ENCODE measurements at regions not wholly inside any gene's neighbourhood (a gene's known extent, or its start where the extent isn't known, plus 50 kb on each side); places are given as distances from the start of the nearest gene placed in this dataset.

GRCh38 chr6:19479551-19479950 lies 357.6 kb upstream of the ID4 start:
- DNase-seq = no peak

- DNase-seq = no peak
Measured at GRCh38 chr6:19492636-19493405, 344.3 kb upstream of the ID4 start.

- DNase-seq = no peak
Measured at GRCh38 chr6:19501737-19502245, 335.4 kb upstream of the ID4 start.

GRCh38 chr6:19502301-19502700 lies 334.9 kb upstream of the ID4 start:
- DNase-seq = no peak

DNA sequence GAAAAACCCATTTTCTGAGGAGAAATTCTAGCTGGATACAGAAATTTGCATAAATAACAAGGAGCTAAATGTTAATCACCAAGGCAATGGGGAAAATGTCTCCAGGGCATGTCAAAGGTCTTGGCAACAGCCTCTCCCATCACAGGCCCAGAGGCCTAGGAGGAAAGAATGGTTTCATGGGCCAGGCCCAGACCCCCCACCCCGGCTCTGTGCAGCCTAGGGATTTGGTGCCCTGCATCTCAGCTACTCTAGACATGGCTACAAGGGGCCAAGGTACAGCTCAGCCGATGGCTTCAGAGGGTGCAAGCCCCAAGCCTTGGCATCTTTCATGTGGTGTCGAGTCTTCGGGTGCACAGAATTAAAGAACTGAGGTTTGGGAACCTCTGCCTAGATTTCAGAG lies 321.2 kb upstream of the ID4 start:
- no peak for DNase-seq

GRCh38 chr6:19519941-19520340 lies 317.2 kb upstream of the ID4 start:
- DNase-seq = no peak

DNA sequence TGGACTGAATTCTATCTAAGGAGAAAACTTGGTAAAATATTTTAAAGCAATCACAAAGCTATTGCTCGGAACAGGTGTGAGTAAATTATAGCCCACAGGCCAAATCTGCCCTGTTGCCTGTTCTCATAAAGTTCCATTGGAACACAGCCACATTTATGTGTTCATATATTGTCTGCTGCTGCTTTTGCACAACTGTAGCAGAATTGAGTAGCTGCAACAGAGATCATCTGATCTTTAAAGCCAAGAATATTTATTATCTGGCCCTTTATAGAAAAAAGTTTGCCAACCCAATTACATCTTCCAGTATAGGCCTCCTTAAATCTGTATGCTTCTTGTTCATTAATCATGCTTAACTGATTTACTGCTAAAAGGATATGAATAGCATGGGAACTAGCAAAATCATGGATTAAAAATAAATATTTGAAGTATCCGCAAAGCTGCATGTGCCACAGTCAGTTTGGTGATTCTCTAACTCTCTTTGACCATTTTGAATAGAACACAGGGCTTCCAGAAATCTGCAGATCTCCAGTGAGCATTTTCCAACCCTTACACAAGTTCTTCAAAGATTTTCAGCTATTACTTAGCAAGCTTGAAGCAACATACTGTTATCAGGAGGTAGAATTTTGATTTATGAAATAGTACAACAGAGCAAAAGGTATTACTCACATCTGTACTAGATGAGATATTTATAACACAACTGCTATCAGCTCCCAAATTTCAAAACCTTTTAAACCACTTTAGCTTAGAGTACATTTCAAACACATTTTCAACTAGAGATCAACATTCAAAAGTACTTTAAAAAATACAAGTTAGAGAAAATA lies 312.6 kb upstream of the ID4 start:
- DNase-seq = no peak

- no peak for DNase-seq
Measured at GRCh38 chr6:19525673-19526072, 311.5 kb upstream of the ID4 start.

DNA sequence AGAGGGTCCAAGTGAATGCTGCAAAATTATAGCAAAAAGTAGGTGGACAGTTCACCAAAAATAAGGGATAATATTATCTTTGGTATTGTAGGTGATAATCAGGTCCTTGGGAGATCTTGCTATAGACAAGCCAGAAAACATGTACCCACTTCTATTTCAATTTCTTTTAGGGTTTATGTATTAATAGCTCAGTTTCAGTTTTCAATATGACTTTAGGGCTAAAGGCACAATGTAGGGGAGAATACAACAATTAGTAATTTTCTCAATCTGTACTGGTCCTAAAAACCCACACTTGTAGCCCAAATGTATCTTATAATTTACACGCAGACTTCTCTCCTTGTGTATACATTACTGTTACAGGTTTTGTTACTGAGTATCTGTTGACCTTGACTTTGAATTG lies 307.0 kb upstream of the ID4 start:
- DNase-seq = no peak

DNA sequence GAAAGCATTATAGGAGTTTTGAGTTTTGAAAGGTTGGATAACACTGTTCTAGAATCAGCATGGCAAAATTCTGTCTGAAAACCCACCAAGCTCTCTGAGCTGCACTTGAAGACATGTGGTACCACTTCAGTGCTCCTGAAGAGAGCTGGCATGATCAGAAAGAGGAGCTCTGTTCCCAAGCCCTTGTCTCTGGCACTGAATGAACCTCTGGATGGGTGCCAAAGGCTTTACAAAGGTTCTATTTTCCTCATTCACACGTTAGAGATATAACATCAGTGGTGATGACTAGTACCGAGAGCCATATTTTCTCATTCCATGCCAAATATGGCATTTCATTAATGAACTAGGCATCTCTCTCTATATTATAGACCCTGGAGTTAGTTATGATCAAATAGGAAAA lies 301.8 kb upstream of the ID4 start:
- DNase-seq = no peak

DNA sequence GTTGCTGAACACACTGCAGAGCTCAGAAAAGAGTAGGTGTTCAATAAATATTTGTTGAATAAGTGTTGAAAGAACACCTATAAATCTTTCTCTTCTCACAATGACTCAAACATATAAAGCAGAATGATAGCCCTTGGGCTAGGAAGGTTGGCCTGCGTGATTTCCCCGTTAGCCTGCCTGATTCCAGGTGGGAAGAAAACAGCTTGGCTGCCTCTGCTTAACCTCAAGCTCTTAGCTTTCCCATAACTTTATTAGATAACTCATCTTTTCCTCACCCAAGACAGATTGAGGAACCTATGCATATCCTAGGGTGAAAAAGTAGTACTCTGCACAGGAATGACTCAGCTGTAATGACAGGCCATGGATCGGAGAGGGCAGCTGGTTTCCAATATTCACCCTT lies 300.3 kb upstream of the ID4 start:
- no peak for DNase-seq

DNA sequence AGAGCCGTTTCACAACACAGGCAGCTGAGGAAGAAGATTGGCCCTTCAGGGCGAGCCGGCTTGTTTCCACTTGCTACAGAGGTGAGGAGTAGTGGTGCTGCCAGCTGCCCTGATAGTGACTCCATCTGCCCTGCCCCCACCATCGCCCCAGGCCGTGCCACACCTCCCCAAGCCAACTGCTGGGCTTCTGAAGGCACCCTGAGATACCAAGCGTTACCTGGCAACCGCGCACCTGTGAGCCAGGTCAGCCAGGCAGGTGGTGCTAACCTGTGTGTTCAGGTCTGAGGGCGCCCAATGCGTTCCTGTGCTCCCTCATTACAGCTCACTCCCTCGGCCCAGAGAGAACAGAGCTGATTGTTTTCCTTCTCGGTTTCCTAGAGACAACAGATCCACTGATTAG lies 299.1 kb upstream of the ID4 start:
- DNase-seq = peak; percentile 16 to 38

DNA sequence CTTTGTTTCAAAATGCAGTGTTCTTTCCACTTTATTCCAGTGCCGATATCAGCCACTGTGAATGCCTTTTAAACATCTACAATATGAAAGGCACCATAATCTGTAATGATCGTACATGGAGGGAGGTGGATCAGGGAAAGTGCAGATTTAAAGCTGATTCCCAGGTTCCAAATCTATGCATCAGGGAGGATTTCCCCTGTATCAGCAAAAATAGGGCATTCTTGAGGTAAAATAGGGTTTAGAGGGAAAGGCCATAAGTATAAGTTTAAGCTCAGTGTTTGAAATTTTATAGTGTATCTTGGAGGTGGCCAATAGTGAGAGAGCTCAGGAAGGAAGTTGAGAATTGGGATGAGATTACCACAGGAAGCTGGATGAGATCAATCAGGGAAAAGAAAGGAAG lies 289.7 kb upstream of the ID4 start:
- DNase-seq = no peak

DNA sequence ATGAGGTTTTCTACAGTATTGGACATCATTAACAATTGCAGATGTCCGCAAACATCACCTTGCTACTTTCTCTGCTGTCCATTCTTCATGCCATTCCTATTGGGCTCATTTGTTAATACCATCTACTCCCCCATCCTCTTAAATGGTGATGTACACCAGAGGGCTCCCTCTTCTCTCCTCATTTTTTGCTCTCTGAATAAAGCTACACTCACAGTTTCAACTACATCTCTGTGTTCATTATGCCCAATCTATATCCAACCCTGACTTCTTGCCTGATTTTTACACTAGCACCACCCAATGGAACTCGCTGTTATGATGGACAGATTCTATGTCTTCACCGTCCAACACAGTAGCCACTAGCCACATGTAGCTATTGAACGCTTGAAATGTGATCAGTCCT lies 288.1 kb upstream of the ID4 start:
- no peak for DNase-seq

DNA sequence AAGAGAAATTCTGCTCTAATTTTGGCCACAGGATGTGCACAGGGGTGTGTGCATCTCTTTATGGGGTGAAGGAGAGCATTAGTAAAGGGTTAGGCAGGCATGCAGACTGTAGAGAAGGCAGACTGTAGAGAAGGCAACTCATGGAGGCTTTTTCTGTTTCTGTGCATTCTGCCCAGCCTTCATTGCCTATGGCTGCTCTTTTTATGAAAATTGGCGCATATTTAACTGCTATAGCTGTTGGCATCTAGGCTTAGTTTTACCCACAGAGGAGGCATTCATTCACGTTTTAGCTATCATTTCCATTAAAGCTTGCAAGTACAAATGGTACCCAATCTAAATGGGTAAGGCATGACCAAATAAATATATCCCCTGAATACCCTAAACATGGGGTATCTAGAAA lies 286.8 kb upstream of the ID4 start:
- no peak for DNase-seq

- DNase-seq = no peak
Measured at GRCh38 chr6:19551611-19552010, 285.6 kb upstream of the ID4 start.

DNA sequence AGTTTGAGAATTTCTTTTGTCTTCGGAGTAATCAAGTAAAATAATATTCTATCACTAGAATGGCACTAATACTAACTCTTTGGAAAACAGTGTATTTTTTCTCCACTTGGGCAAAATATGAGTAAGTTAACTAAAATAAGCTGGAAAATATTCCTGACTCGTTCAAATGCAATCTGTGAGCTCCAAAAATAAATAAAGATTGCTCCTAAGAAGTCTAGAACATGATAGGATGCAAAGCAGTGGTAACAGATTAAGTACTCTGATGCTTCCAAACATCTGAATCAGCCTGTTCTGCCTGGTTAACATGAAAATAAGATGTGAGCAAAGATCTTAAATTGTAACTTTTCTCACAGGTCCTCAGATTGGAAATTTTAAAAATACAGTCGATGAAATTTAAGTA lies 285.1 kb upstream of the ID4 start:
- DNase-seq = no peak

DNA sequence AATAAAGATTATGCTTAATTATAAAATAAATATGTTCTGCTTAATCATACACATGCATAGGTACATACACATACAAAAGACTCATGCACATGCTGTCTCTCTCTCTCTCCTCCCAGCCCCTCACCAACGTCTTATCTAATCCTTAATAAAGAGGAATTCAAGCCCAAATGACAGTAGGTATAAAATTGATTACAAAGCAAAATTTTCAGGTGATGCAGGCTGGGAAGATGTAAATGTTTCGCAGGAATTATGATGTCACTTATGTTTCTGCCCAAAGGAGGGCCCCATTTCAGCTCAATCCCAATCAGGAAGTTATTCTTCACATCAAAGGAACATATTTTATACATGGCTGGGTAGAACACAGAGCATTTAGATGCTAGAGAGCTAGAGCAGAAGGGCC lies 284.6 kb upstream of the ID4 start:
- DNase-seq = no peak

GRCh38 chr6:19554356-19555225 lies 282.6 kb upstream of the ID4 start:
- no peak for DNase-seq

- no peak for DNase-seq
Measured at GRCh38 chr6:19557191-19557590, 280.0 kb upstream of the ID4 start.

DNA sequence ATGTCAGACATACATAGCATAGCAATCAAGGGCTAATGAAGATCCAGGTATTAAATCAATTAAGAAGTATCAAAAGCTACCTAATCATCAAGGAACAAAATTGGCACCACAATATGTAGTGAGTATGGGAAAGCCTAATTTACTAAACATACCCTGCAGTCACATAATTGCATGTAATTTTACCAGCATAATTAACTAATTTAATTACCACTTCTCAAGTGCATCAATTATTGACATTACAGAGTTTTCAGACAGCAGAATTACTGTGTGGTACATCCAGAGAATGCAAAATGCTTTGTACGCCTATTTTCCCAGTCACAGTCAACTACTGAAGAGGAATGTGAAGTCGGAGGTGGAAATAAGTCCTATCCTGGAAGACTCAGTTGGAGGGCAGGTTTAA lies 279.0 kb upstream of the ID4 start:
- no peak for DNase-seq

- DNase-seq = no peak
Measured at GRCh38 chr6:19558934-19559333, 278.2 kb upstream of the ID4 start.

- no peak for DNase-seq
Measured at GRCh38 chr6:19562468-19562867, 274.7 kb upstream of the ID4 start.
